ENCODE measurements at regions not wholly inside any gene's neighbourhood (a gene's known extent, or its start where the extent isn't known, plus 50 kb on each side); places are given as distances from the start of the nearest gene placed in this dataset.

DNA sequence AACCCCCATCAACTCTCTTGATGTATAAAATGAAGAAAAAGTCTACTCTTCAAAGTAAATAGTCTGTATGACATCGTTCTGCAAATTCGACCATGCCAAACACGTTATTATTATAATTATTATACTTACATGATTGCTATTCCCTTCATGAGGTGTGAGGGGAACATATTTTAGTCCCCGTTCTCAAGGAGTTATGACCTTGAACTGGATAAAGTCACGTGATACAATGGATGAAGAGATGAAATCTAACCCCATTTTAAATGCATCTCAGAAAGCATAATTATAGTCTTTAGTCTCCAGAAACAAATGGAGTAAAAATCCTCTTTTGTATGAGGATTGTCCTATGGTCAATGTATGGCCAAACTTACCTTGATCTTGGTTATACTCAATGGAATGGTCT is 250.3 kb downstream of the HS3ST1 start:
- TF ChIP-seq, protein P1, sequence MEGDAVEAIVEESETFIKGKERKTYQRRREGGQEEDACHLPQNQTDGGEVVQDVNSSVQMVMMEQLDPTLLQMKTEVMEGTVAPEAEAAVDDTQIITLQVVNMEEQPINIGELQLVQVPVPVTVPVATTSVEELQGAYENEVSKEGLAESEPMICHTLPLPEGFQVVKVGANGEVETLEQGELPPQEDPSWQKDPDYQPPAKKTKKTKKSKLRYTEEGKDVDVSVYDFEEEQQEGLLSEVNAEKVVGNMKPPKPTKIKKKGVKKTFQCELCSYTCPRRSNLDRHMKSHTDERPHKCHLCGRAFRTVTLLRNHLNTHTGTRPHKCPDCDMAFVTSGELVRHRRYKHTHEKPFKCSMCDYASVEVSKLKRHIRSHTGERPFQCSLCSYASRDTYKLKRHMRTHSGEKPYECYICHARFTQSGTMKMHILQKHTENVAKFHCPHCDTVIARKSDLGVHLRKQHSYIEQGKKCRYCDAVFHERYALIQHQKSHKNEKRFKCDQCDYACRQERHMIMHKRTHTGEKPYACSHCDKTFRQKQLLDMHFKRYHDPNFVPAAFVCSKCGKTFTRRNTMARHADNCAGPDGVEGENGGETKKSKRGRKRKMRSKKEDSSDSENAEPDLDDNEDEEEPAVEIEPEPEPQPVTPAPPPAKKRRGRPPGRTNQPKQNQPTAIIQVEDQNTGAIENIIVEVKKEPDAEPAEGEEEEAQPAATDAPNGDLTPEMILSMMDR (IDR thresholded peaks at IDR 0.05) = no peak
- no peak for TF ChIP-seq POLR2A (IDR thresholded peaks at IDR 0.05)
